ENCODE measurements at regions not wholly inside any gene's neighbourhood (a gene's known extent, or its start where the extent isn't known, plus 50 kb on each side); places are given as distances from the start of the nearest gene placed in this dataset.

- TF ChIP-seq POLR2A (IDR thresholded peaks at IDR 0.05) (no peak), CTCF (IDR thresholded peaks at IDR 0.05) (no peak)
Observed at GRCh38 chr1:39089931-39090521, 63.9 kb downstream of the NDUFS5 start.
